Choroid plexus epithelial cell (primary cell): ENCODE measurements at regions not wholly inside any gene's neighbourhood (a gene's known extent, or its start where the extent isn't known, plus 50 kb on each side); places are given as distances from the start of the nearest gene placed in this dataset.

ENCODE experiments used
- DNase-seq: peaks from one replicate; pipeline ENCODE4 v3.0.0-alpha.2; 2010; ENCODE audit warnings: low read depth
- H3K4me3 ChIP-seq: 2 replicates; pipeline ENCODE4 v1.5.1; 2011; ENCODE audit warnings: low read depth, mild to moderate bottlenecking, control low read depth, low read length, moderate library complexity
- CTCF ChIP-seq: conservative IDR thresholded peaks from 2 replicates; pipeline ENCODE4 v1.5.1; 2011; ENCODE audit warnings: low read depth, mild to moderate bottlenecking, control low read depth, inconsistent platforms, low read length, moderate library complexity

GRCh38 chr11:33480626-33481025 is 220.0 kb downstream of the C11orf91 start:
- no peak for DNase-seq
- no peak overlapping the region for H3K4me3 ChIP-seq
- TF ChIP-seq CTCF: no peak

- no peak for TF ChIP-seq CTCF
- no peak overlapping the region for H3K4me3 ChIP-seq
- DNase-seq: no peak
These were observed 221.4 kb downstream of the C11orf91 start for GRCh38 chr11:33479231-33479630.

- peak; percentile 50 for DNase-seq
- H3K4me3 ChIP-seq: no peak overlapping the region
- TF ChIP-seq CTCF: no peak
These were observed 221.0 kb downstream of the HIPK3 start for GRCh38 chr11:33478111-33478573.

- H3K4me3 ChIP-seq: no peak overlapping the region
- peak; percentile 62 for DNase-seq
- TF ChIP-seq CTCF: no peak
These were observed 219.9 kb downstream of the HIPK3 start for GRCh38 chr11:33476945-33477606.

- TF ChIP-seq CTCF: no peak
- peak; percentile 87 for DNase-seq
- no peak overlapping the region for H3K4me3 ChIP-seq
These were observed 218.8 kb downstream of the HIPK3 start for GRCh38 chr11:33475993-33476392.

GRCh38 chr11:33474866-33475265 is 217.7 kb downstream of the HIPK3 start:
- TF ChIP-seq CTCF: no peak
- H3K4me3 ChIP-seq: no peak overlapping the region
- no peak for DNase-seq

GRCh38 chr11:33471541-33471940 is 214.4 kb downstream of the HIPK3 start:
- DNase-seq: peak; percentile 56
- TF ChIP-seq CTCF: no peak

More at GRCh38 chr11:33471541-33471940, 214.4 kb downstream of the HIPK3 start:
- H3K4me3 ChIP-seq: no peak overlapping the region
